ENCODE measurements at regions not wholly inside any gene's neighbourhood (a gene's known extent, or its start where the extent isn't known, plus 50 kb on each side); places are given as distances from the start of the nearest gene placed in this dataset.

DNA sequence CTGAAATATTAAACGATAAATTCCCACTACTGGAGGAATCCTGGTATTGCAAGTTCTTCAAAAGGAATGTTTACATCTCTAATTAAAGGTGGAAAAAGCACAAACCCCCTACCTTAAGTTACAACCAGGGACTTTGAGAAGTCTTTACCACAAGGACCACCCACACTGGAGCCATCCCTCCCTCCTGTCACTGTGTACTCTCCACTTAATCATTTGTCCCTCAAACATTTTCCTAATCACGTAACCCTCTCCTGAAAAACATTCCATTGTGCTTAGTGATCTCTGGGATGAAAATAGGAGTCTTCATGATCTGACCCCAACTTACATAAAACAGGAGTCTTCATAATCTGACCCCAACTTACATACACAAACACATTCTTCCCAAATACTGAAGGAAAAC is 85.7 kb downstream of the SUCLG1 start:
- Histone ChIP-seq H3K9me3 (ENCODE audit: control insufficient read depth, insufficient read depth, low read length) (no peaks in the 10 kb centered on the region), H3K4me1 (ENCODE audit: control insufficient read depth, insufficient read depth, low read length) (no peaks in the 10 kb centered on the region), H3K27ac (ENCODE audit: low read length) (no peak overlapping the region), H3K36me3 (ENCODE audit: control insufficient read depth, insufficient read depth, low read length) (no peaks in the 10 kb centered on the region), H3K27me3 (ENCODE audit: control insufficient read depth, insufficient read depth, low read length) (peaks cover 5% of the 10 kb centered on the region), H3K4me3 (ENCODE audit: low read length) (no peak overlapping the region)
- ATAC-seq (no peak), DNase-seq (no peak)
- Mint-ChIP-seq H3K4me1 (no peaks in the 10 kb centered on the region), H3K9me3 (no peaks in the 10 kb centered on the region), H3K27ac (no peak overlapping the region), H3K36me3 (no peaks in the 10 kb centered on the region), H3K4me3 (no peak overlapping the region), H3K27me3 (ENCODE audit: low read depth in 2 of 2) (peaks cover 7 to 8% of the 10 kb centered on the region in 2 donors)
- intact Hi-C loops (cut with micrococcal nuclease): no loop called here
- WGBS (ENCODE audit: insufficient coverage): 84% methylated on average over 2 of the region's 2 CpGs
- TF ChIP-seq, protein P1, sequence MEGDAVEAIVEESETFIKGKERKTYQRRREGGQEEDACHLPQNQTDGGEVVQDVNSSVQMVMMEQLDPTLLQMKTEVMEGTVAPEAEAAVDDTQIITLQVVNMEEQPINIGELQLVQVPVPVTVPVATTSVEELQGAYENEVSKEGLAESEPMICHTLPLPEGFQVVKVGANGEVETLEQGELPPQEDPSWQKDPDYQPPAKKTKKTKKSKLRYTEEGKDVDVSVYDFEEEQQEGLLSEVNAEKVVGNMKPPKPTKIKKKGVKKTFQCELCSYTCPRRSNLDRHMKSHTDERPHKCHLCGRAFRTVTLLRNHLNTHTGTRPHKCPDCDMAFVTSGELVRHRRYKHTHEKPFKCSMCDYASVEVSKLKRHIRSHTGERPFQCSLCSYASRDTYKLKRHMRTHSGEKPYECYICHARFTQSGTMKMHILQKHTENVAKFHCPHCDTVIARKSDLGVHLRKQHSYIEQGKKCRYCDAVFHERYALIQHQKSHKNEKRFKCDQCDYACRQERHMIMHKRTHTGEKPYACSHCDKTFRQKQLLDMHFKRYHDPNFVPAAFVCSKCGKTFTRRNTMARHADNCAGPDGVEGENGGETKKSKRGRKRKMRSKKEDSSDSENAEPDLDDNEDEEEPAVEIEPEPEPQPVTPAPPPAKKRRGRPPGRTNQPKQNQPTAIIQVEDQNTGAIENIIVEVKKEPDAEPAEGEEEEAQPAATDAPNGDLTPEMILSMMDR (IDR thresholded peaks at IDR 0.05): no peak

- ATAC-seq: no peak
- Mint-ChIP-seq H3K4me1 (no peaks in the 10 kb centered on the region), H3K27ac (no peak overlapping the region), H3K36me3 (peaks cover 18% of the 10 kb centered on the region), H3K4me3 (no peak overlapping the region), H3K9me3 (peaks cover 6 to 9% of the 10 kb centered on the region in 2 donors), H3K27me3 (ENCODE audit: low read depth in 2 of 2) (peaks cover 9 to 15% of the 10 kb centered on the region in 2 donors)
- TF ChIP-seq, protein P1 (IDR thresholded peaks at IDR 0.05): no peak
- Histone ChIP-seq H3K27me3 (ENCODE audit: control insufficient read depth, insufficient read depth, low read length) (no peaks in the 10 kb centered on the region), H3K4me1 (ENCODE audit: control insufficient read depth, insufficient read depth, low read length) (no peaks in the 10 kb centered on the region), H3K9me3 (ENCODE audit: control insufficient read depth, insufficient read depth, low read length) (peaks cover 3% of the 10 kb centered on the region), H3K36me3 (ENCODE audit: control insufficient read depth, insufficient read depth, low read length) (no peaks in the 10 kb centered on the region), H3K4me3 (ENCODE audit: low read length) (no peak overlapping the region), H3K27ac (ENCODE audit: low read length) (no peak overlapping the region)
- no peak for DNase-seq
- intact Hi-C loops (cut with micrococcal nuclease): no loop called here
- 71% methylated on average over 1 of the region's 1 CpG for WGBS (ENCODE audit: insufficient coverage)
Measured at GRCh38 chr2:84362541-84362940, 96.5 kb downstream of the SUCLG1 start.

DNA sequence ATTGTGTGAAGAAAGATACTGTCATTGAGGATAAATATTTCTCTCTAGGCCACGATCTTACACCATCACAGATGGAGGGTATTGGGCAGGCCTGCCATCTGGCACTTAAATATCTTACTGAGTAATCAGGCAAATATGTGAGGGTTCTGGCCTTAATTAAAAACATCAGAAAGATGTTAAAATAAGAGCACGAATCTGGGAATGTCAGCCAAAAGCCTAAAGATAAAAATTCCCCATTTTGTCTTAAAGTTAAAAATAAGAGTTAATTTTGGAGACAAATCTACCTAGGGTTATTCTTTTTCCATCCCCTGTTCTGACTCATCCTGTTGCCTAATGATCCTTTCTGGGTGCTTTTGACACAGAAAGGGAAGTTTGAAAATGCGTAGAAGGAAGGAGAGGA is 121.0 kb downstream of the SUCLG1 start:
- peaks cover 12 to 52% of the 10 kb centered on the region in 2 donors for H3K27me3 Mint-ChIP-seq (ENCODE audit: low read depth in 2 of 2)
- no peaks in the 10 kb centered on the region for H3K9me3 Mint-ChIP-seq
- Histone ChIP-seq H3K27me3 (ENCODE audit: control insufficient read depth, insufficient read depth, low read length) (no peaks in the 10 kb centered on the region), H3K9me3 (ENCODE audit: control insufficient read depth, insufficient read depth, low read length) (no peaks in the 10 kb centered on the region), H3K4me3 (ENCODE audit: low read length) (no peak overlapping the region), H3K4me1 (ENCODE audit: control insufficient read depth, insufficient read depth, low read length) (no peaks in the 10 kb centered on the region), H3K27ac (ENCODE audit: low read length) (no peak overlapping the region), H3K36me3 (ENCODE audit: control insufficient read depth, insufficient read depth, low read length) (no peaks in the 10 kb centered on the region)
- H3K27ac Mint-ChIP-seq: no peak overlapping the region
- no CpG with 5 or more reads among the region's 3 CpGs for WGBS (ENCODE audit: insufficient coverage)
- no peak overlapping the region for H3K4me3 Mint-ChIP-seq
- no peaks in the 10 kb centered on the region for H3K4me1 Mint-ChIP-seq
- TF ChIP-seq, protein P1 (IDR thresholded peaks at IDR 0.05): no peak
- DNase-seq (no peak), ATAC-seq (no peak)
- no peaks in the 10 kb centered on the region for H3K36me3 Mint-ChIP-seq
- intact Hi-C loops (cut with micrococcal nuclease): no loop called here

DNA sequence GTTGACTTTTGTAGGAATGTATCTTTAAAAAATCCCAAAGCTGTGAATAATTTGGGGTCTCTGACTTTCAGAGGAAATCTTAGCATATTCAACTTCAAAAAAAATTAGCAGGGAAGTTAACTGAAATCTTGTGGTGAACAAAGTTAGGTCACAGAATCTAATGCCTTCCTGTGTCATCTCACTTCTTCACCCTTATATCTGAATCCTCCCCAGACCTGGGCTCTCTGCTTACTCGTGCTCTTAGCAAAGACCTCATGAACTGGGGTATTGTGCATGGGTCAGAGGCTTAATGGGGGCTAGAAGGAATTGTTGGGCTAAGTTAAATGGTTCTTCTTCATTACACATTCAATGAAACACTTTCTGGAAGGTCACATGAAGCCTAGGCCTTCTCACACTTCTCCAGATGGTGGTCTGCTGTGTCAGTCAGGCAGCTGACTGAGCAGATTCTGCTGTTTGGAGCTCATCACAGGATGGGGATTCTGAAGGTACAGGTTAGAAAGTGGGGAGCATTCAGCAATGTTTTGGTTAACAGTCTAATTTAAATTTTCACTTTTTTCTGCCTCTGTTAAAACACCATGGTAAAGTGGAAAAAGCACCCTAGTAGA is 131.3 kb downstream of the SUCLG1 start:
- Histone ChIP-seq H3K27ac (ENCODE audit: low read length) (no peak overlapping the region), H3K4me3 (ENCODE audit: low read length) (no peak overlapping the region), H3K36me3 (ENCODE audit: control insufficient read depth, insufficient read depth, low read length) (no peaks in the 10 kb centered on the region), H3K9me3 (ENCODE audit: control insufficient read depth, insufficient read depth, low read length) (no peaks in the 10 kb centered on the region), H3K27me3 (ENCODE audit: control insufficient read depth, insufficient read depth, low read length) (no peaks in the 10 kb centered on the region), H3K4me1 (ENCODE audit: control insufficient read depth, insufficient read depth, low read length) (peaks cover 8% of the 10 kb centered on the region)
- peak; percentile 26 to 91 (median 67) for ATAC-seq
- no peak for DNase-seq
- intact Hi-C loops (cut with micrococcal nuclease): no loop called here
- Mint-ChIP-seq H3K36me3 (peaks cover 7% of the 10 kb centered on the region), H3K27me3 (ENCODE audit: low read depth in 2 of 2) (peaks cover 33 to 45% of the 10 kb centered on the region in 2 donors), H3K27ac (no peak overlapping the region), H3K4me3 (peak overlapping the region; percentile 21), H3K9me3 (peaks cover 0 to 3% of the 10 kb centered on the region in 2 donors), H3K4me1 (peaks cover 32 to 38% of the 10 kb centered on the region in 2 donors)
- TF ChIP-seq, protein P1 (IDR thresholded peaks at IDR 0.05): no peak
- no CpG with 5 or more reads among the region's 1 CpG for whole genome bisulfite sequencing (ENCODE audit: insufficient coverage)

Measured in natural killer cell (primary cell).